K562 (cell line): ENCODE measurements at regions not wholly inside any gene's neighbourhood (a gene's known extent, or its start where the extent isn't known, plus 50 kb on each side); places are given as distances from the start of the nearest gene placed in this dataset.

ENCODE experiments used
- ATAC-seq: fragments of 200-7000 bp; cut with Tn5 transposase; 3 replicates; pipeline ENCODE4 v1.9.1; 2020; ENCODE audit warnings: moderate library complexity
- BruUV-seq: library from RNA; stranded (reverse); fragments of 400-500 nt; replicated peaks from 2 replicates; lab custom pipeline; 2021; lab: Mats Ljungman, UMichigan
- CTCF ChIA-PET: fragments of 300-600 bp; formaldehyde crosslinking; extraction: SDS; loops from one replicate; lab custom pipeline; 2021; ENCODE audit warnings: low intra/inter-chr PET ratio; lab: Yijun Ruan, JAX
- POLR2A ChIA-PET: fragments of 300-600, 350-650 bp; sonication (Branson Sonifier 250); formaldehyde crosslinking; extraction: SDS; loops from one replicate; lab custom pipeline; 2021; ENCODE audit warnings: antibody characterized with exemption, inconsistent platforms; lab: Yijun Ruan, JAX
- DNase-seq, 4 experiments: peaks; one replicate each; pipeline versions ENCODE4 v3.0.0 to v3.0.0-alpha.2; 2011 to 2018; ENCODE audit warnings: low spot score in 3 of 4, mixed read lengths in 3 of 4; ENCODE audit errors: extremely low read depth in 1 of 4
- FAIRE-seq: peaks from 2 replicates; lab custom pipeline; 2011; peaks lifted over from hg19 to GRCh38; lab: Jason Lieb, UNC
- H2AFZ ChIP-seq: 2 replicates; pipeline ENCODE4 v1.6.0; 2011; ENCODE audit warnings: low read depth, low read length, control low read depth, inconsistent platforms
- H3K27ac ChIP-seq: fragments of 200-600 bp; 3 replicates; pipeline ENCODE4 v1.8.0; 2011; ENCODE audit warnings: low read depth, mild to moderate bottlenecking, control low read depth, inconsistent platforms, low read length, moderate library complexity, mixed read lengths; ENCODE audit errors: extremely low read depth
- H3K27me3 ChIP-seq, 2 experiments: fragments of 300-600 bp in 1 of 2; 2 replicates in 1 of 2; 3 replicates in 1 of 2; pipeline versions ENCODE4 v1.6.0 to v1.8.0; 2011; ENCODE audit warnings: inconsistent platforms in 2 of 2, low read length in 2 of 2, mild to moderate bottlenecking in 1 of 2, mixed read lengths in 1 of 2, moderate library complexity in 1 of 2; ENCODE audit not compliant: control insufficient read depth in 2 of 2, insufficient read depth in 2 of 2
- H3K36me3 ChIP-seq: fragments of 300-600 bp; 3 replicates; pipeline ENCODE4 v1.8.0; 2011; ENCODE audit warnings: mild to moderate bottlenecking, low read length, inconsistent platforms; ENCODE audit not compliant: control insufficient read depth, insufficient read depth
- H3K4me1 ChIP-seq, 2 experiments: fragments of 200-600 bp in 1 of 2; replicated peaks in 1 of 2; 2 replicates in 1 of 2; 3 replicates in 1 of 2; pipeline versions ENCODE4 v1.5.1 to v1.8.0; 2011; ENCODE audit warnings: inconsistent platforms in 2 of 2, low read length in 2 of 2, mild to moderate bottlenecking in 1 of 2, mixed read lengths in 1 of 2, moderate library complexity in 1 of 2; ENCODE audit not compliant: control insufficient read depth in 2 of 2, insufficient read depth in 2 of 2
- H3K4me2 ChIP-seq: 2 replicates; pipeline ENCODE4 v1.6.1; 2011; ENCODE audit warnings: low read length, control low read depth, inconsistent platforms, mixed read lengths; ENCODE audit not compliant: insufficient read depth
- H3K4me3 ChIP-seq: fragments of 200-600 bp; sonication (generic), shearing (Covaris generic); 2 replicates; pipeline ENCODE4 v1.5.1; 2016; ENCODE audit warnings: control low read depth, inconsistent platforms
- H3K79me2 ChIP-seq: fragments of 200-600 bp; 3 replicates; pipeline ENCODE4 v1.8.0; 2011; ENCODE audit warnings: low read length, inconsistent platforms; ENCODE audit not compliant: control insufficient read depth, insufficient read depth
- H3K9ac ChIP-seq, 2 experiments: 2 replicates each; pipeline versions ENCODE4 v1.6.0 to v1.6.1; 2011; ENCODE audit warnings: low read depth in 2 of 2, low read length in 2 of 2, control low read depth in 1 of 2, inconsistent platforms in 1 of 2, mild to moderate bottlenecking in 1 of 2, mixed read lengths in 1 of 2; ENCODE audit not compliant: insufficient read depth in 1 of 2
- H3K9me1 ChIP-seq: one replicate; pipeline ENCODE4 v1.6.0; 2011; ENCODE audit warnings: inconsistent platforms, mild to moderate bottlenecking, low read length, moderate library complexity; ENCODE audit not compliant: control insufficient read depth, insufficient read depth
- H3K9me3 ChIP-seq: replicated peaks from 2 replicates; pipeline ENCODE4 v1.5.1; 2011; ENCODE audit warnings: low read depth, low read length, inconsistent platforms; ENCODE audit not compliant: control insufficient read depth, insufficient read depth
- H4K20me1 ChIP-seq: replicated peaks from 2 replicates; pipeline ENCODE4 v1.6.1; 2011; ENCODE audit warnings: low read length, inconsistent platforms, mixed read lengths; ENCODE audit not compliant: control insufficient read depth, insufficient read depth
- HNRNPL ChIP-seq: fragments of 200-400 bp; formaldehyde crosslinking; IDR thresholded peaks from 2 replicates; pipeline ENCODE4 v1.6.1; 2017; ENCODE audit warnings: low read depth, mild to moderate bottlenecking, low read length
- LARP7 ChIP-seq: fragments of 450-650 bp; IDR thresholded peaks from 2 replicates; pipeline ENCODE4 v1.6.1; 2016
- U2AF1 ChIP-seq: fragments of 200-400 bp; formaldehyde crosslinking; optimal IDR thresholded peaks from 2 replicates; pipeline ENCODE3; 2017; ENCODE audit warnings: mild to moderate bottlenecking, low read depth, low read length, moderate library complexity
- WGBS: fragments of 100-300 bp; shearing (Covaris generic); methylation state at CpG from one replicate; pipeline ENCODE4 v1.1.6; 2016; ENCODE audit warnings: low coverage, mixed read lengths; ENCODE audit not compliant: insufficient coverage; ENCODE audit errors: missing lambda C conversion rate; 5-methylcytosine and 5-hydroxymethylcytosine counted together
- in situ Hi-C: fragments of 300-500 bp; cut with MboI; formaldehyde crosslinking; loops from 4 replicates; pipeline ENCODE4 v1.15.0; 2018; ENCODE audit warnings: inconsistent platforms, mixed read lengths
- intact Hi-C: fragments of 100-400 bp; cut with micrococcal nuclease; formaldehyde crosslinking; loops from 2 replicates; pipeline ENCODE4 v1.14.2; 2022
- TF ChIP-seq, protein P1 (sequence below): fragments of 200-800 bp; sonication (Bioruptor generic); IDR thresholded peaks from 2 replicates; pipeline ENCODE4 v1.6.1; 2016; ENCODE audit warnings: missing genetic modification characterization, missing compliant biosample characterization

DNA sequence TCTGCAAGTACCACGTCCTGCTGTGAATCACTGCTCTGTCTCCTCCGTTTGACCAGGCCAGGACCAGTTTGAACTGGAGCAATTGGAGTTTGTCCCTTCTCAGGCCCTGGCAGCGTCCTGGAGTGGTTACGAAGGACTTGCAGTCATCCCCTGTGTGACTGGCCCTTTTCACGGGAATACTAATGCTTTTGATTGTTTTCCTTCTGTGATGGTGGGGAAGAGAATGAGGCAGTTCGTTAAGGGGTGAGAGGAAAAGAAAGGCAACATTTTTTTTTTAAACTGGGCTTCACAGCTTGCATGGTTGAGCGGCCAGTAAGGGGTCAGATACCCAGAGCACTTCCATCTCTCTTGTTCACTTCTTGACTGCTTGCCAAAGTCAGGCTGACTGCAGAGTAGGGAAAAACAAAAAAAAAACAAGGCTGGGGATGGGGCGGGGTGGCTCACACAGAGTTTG, 153.5 kb upstream of the STK32A start:
- H3K4me3 ChIP-seq = no peak overlapping the region
- intact Hi-C loops (no loop called here), in situ Hi-C loops (no loop called here)
- H3K9me1 ChIP-seq = no peaks in the 10 kb centered on the region
- H4K20me1 ChIP-seq = no peaks in the 10 kb centered on the region
- H3K27ac ChIP-seq = no peak overlapping the region
- no peaks in the 10 kb centered on the region for H3K36me3 ChIP-seq
- H3K79me2 ChIP-seq = no peaks in the 10 kb centered on the region
- BruUV-seq = no TSS peak
- H3K9ac ChIP-seq = no peak overlapping the region
- no peaks in the 10 kb centered on the region for H3K4me1 ChIP-seq
- TF ChIP-seq U2AF1 (no peak), LARP7 (no peak), HNRNPL (no peak)
- TF ChIP-seq, protein P1, sequence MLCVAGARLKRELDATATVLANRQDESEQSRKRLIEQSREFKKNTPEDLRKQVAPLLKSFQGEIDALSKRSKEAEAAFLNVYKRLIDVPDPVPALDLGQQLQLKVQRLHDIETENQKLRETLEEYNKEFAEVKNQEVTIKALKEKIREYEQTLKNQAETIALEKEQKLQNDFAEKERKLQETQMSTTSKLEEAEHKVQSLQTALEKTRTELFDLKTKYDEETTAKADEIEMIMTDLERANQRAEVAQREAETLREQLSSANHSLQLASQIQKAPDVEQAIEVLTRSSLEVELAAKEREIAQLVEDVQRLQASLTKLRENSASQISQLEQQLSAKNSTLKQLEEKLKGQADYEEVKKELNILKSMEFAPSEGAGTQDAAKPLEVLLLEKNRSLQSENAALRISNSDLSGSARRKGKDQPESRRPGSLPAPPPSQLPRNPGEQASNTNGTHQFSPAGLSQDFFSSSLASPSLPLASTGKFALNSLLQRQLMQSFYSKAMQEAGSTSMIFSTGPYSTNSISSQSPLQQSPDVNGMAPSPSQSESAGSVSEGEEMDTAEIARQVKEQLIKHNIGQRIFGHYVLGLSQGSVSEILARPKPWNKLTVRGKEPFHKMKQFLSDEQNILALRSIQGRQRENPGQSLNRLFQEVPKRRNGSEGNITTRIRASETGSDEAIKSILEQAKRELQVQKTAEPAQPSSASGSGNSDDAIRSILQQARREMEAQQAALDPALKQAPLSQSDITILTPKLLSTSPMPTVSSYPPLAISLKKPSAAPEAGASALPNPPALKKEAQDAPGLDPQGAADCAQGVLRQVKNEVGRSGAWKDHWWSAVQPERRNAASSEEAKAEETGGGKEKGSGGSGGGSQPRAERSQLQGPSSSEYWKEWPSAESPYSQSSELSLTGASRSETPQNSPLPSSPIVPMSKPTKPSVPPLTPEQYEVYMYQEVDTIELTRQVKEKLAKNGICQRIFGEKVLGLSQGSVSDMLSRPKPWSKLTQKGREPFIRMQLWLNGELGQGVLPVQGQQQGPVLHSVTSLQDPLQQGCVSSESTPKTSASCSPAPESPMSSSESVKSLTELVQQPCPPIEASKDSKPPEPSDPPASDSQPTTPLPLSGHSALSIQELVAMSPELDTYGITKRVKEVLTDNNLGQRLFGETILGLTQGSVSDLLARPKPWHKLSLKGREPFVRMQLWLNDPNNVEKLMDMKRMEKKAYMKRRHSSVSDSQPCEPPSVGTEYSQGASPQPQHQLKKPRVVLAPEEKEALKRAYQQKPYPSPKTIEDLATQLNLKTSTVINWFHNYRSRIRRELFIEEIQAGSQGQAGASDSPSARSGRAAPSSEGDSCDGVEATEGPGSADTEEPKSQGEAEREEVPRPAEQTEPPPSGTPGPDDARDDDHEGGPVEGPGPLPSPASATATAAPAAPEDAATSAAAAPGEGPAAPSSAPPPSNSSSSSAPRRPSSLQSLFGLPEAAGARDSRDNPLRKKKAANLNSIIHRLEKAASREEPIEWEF (CRISPR knock-in tag) = no peak
- ChIA-PET POLR2A (no interaction called here), CTCF (no interaction called here)
- H2AFZ ChIP-seq = no peak overlapping the region
- 0% methylated on average over 8 of the region's 8 CpGs for WGBS
- ATAC-seq (no peak), DNase-seq (no peak), FAIRE-seq (no peak)
- no peaks in the 10 kb centered on the region for H3K9me3 ChIP-seq
- H3K4me2 ChIP-seq = no peak overlapping the region
- H3K27me3 ChIP-seq = no peaks in the 10 kb centered on the region
